ENCODE measurements at regions not wholly inside any gene's neighbourhood (a gene's known extent, or its start where the extent isn't known, plus 50 kb on each side); places are given as distances from the start of the nearest gene placed in this dataset.

DNA sequence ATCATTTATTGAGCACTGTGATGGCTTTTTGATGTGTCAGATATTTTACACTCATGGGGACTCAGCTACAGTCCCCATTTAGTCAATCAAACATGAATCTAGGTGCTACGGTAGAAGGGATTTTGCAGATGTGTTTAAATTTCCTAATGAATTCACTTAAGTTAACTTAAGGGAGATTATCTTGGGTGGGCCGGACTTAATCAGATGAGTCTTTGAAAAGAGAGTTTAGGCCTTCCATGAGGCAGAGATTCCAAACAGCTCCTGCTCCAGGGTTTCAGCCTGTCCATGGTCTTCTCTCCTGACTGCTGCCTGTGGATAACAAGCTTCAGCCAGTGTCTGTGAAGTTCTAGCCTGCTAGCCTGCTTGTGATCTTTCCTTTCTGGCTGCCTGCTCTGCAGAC lies 202.4 kb downstream of the IDS start:
- Histone ChIP-seq H3K4me1 (ENCODE audit: low read length) (no peaks in the 10 kb centered on the region), H2AFZ (ENCODE audit: low read length) (no peak overlapping the region), H3K27ac (ENCODE audit: low read length) (no peak overlapping the region), H3K4me2 (ENCODE audit: low read depth, low read length) (no peak overlapping the region), H3K27me3 (replicated peaks; ENCODE audit: insufficient read depth, low read length) (no peaks in the 10 kb centered on the region), H3K79me2 (ENCODE audit: low read length) (no peaks in the 10 kb centered on the region), H4K20me1 (ENCODE audit: insufficient read depth, low read length) (no peaks in the 10 kb centered on the region), H3K9me3 (replicated peaks; ENCODE audit: insufficient read depth, low read length) (no peaks in the 10 kb centered on the region; the same call in 1 of the 2 replicates), H3F3A (ENCODE audit: insufficient read depth, low read length) (no peaks in the 10 kb centered on the region), H3K9ac (ENCODE audit: low read length) (no peak overlapping the region), H3K36me3 (replicated peaks; ENCODE audit: insufficient read depth, low read length) (no peaks in the 10 kb centered on the region), H3K4me3 (ENCODE audit: low read length) (no peak overlapping the region), H3K9me2 (replicated peaks; ENCODE audit: insufficient read depth, low read length) (no peaks in the 10 kb centered on the region)
- no peak for DNase-seq
- TF ChIP-seq, protein P1, sequence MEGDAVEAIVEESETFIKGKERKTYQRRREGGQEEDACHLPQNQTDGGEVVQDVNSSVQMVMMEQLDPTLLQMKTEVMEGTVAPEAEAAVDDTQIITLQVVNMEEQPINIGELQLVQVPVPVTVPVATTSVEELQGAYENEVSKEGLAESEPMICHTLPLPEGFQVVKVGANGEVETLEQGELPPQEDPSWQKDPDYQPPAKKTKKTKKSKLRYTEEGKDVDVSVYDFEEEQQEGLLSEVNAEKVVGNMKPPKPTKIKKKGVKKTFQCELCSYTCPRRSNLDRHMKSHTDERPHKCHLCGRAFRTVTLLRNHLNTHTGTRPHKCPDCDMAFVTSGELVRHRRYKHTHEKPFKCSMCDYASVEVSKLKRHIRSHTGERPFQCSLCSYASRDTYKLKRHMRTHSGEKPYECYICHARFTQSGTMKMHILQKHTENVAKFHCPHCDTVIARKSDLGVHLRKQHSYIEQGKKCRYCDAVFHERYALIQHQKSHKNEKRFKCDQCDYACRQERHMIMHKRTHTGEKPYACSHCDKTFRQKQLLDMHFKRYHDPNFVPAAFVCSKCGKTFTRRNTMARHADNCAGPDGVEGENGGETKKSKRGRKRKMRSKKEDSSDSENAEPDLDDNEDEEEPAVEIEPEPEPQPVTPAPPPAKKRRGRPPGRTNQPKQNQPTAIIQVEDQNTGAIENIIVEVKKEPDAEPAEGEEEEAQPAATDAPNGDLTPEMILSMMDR (IDR thresholded peaks at IDR 0.05; ENCODE audit: low read length): no peak
- no peak for TF ChIP-seq EZH2 (optimal IDR thresholded peaks at IDR 0.05; ENCODE audit: low read depth, low read length)
- TF ChIP-seq EZH2phosphoT487 (IDR thresholded peaks at IDR 0.05; ENCODE audit: low read length): no peak

DNA sequence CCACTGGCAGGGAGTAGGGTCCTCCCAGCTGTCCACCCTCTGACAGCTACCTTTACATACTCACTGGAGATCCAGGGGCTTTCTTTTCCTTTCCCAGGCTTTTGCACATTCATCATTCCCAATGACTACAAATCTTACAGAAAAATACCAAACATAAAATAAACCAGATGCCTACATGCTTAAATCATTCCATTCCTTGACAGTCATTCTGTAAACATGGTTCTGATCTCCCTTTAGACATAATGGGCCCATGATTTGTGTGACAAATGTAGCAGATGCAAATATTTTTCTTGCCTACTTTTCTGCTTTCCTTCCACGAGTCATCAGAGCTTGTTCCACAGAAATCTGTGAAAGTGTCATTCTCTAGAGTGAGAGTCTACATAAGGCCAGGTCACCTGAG lies 207.0 kb downstream of the IDS start:
- no peaks in the 10 kb centered on the region for H3K79me2 ChIP-seq (ENCODE audit: low read length)
- no peaks in the 10 kb centered on the region for H4K20me1 ChIP-seq (ENCODE audit: insufficient read depth, low read length)
- H3K36me3 ChIP-seq (replicated peaks; ENCODE audit: insufficient read depth, low read length): no peaks in the 10 kb centered on the region
- no peak overlapping the region for H2AFZ ChIP-seq (ENCODE audit: low read length)
- H3K4me2 ChIP-seq (ENCODE audit: low read depth, low read length): no peak overlapping the region
- no peaks in the 10 kb centered on the region for H3F3A ChIP-seq (ENCODE audit: insufficient read depth, low read length)
- no peak overlapping the region for H3K4me3 ChIP-seq (ENCODE audit: low read length)
- H3K9me3 ChIP-seq (replicated peaks; ENCODE audit: insufficient read depth, low read length): no peaks in the 10 kb centered on the region
- H3K9me2 ChIP-seq (replicated peaks; ENCODE audit: insufficient read depth, low read length): no peaks in the 10 kb centered on the region
- H3K4me1 ChIP-seq (ENCODE audit: low read length): no peaks in the 10 kb centered on the region
- no peaks in the 10 kb centered on the region for H3K27me3 ChIP-seq (replicated peaks; ENCODE audit: insufficient read depth, low read length)
- TF ChIP-seq EZH2phosphoT487 (IDR thresholded peaks at IDR 0.05; ENCODE audit: low read length): no peak
- TF ChIP-seq, protein P1 (IDR thresholded peaks at IDR 0.05; ENCODE audit: low read length): no peak
- TF ChIP-seq EZH2 (optimal IDR thresholded peaks at IDR 0.05; ENCODE audit: low read depth, low read length): no peak
- H3K9ac ChIP-seq (ENCODE audit: low read length): no peak overlapping the region
- H3K27ac ChIP-seq (ENCODE audit: low read length): no peak overlapping the region
- DNase-seq: no peak

DNA sequence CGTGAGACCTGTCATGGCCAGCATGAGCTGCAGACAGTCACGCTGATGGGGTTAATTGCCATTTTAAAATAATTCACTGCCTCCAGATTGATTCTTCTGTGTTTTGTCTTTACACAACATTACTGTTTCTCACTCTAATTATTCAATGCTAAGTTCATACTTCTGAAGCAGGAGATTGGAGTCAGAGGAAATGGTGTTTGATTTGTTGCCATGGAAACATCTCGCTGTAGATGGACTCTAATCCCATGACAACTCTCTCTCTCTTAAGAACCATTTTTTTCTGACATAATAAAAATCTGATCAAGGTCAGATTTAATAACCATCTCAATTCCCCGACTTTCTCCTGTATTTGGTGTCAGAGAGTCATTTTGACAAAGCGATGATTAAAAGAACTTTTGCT lies 209.0 kb downstream of the IDS start:
- no peak for DNase-seq
- Histone ChIP-seq H3K4me1 (ENCODE audit: low read length) (no peaks in the 10 kb centered on the region), H3K27ac (ENCODE audit: low read length) (no peak overlapping the region), H3K36me3 (replicated peaks; ENCODE audit: insufficient read depth, low read length) (no peaks in the 10 kb centered on the region), H3K79me2 (ENCODE audit: low read length) (no peaks in the 10 kb centered on the region), H3K27me3 (replicated peaks; ENCODE audit: insufficient read depth, low read length) (no peaks in the 10 kb centered on the region), H3K9me3 (replicated peaks; ENCODE audit: insufficient read depth, low read length) (no peaks in the 10 kb centered on the region), H3K9me2 (replicated peaks; ENCODE audit: insufficient read depth, low read length) (no peaks in the 10 kb centered on the region), H4K20me1 (ENCODE audit: insufficient read depth, low read length) (no peaks in the 10 kb centered on the region), H3F3A (ENCODE audit: insufficient read depth, low read length) (no peaks in the 10 kb centered on the region), H2AFZ (ENCODE audit: low read length) (no peak overlapping the region), H3K9ac (ENCODE audit: low read length) (no peak overlapping the region), H3K4me2 (ENCODE audit: low read depth, low read length) (no peak overlapping the region), H3K4me3 (ENCODE audit: low read length) (no peak overlapping the region)
- TF ChIP-seq EZH2 (optimal IDR thresholded peaks at IDR 0.05; ENCODE audit: low read depth, low read length) (no peak), EZH2phosphoT487 (IDR thresholded peaks at IDR 0.05; ENCODE audit: low read length) (no peak)
- TF ChIP-seq, protein P1 (IDR thresholded peaks at IDR 0.05; ENCODE audit: low read length): no peak

All from MM.1S (cell line).